DMS114 treated with DMSO at 0.1 percent for 48 hours (cell line): ENCODE measurements at regions not wholly inside any gene's neighbourhood (a gene's known extent, or its start where the extent isn't known, plus 50 kb on each side); places are given as distances from the start of the nearest gene placed in this dataset.
"Not testable (repeated sequence)": the region's sequence is repeated elsewhere in the genome, so short reads cannot be mapped to it uniquely, and the experiment has no call there.

ENCODE experiments used
- DNase-seq: peaks from one replicate; lab custom pipeline; 2025; ENCODE audit not compliant: unreplicated experiment; lab: John Stamatoyannopoulos, UW

DNA sequence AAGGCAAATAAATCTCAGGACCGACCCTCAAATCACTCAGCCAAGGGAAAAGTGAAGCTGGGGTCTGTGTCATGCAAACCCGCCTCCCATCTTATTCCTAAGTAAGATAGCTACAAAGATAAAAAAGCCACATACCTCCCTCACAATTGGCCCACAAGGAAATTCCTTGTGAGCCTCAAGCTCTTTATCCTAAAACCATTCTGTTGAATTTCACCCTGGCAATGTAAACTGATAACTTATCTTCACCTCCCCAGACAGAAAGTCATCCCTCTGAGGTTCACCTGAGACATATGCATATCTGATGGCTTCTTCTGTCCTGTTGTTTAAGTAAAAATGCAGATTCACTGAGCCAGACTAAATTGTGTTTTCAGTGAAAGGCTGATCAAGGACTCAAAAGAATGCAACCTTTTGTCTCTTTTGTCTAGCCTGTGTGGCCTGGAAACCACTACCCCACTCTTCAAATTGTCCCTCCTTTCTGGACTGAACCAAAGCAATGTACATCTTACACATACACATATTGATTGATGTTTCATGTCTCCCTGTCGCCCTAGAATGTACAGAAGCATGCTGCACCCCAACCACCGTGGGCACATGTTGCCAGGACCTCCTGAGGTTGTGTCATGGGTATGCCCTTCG lies 91.3 kb downstream of the MFAP3L start:
- DNase-seq: no peak

DNA sequence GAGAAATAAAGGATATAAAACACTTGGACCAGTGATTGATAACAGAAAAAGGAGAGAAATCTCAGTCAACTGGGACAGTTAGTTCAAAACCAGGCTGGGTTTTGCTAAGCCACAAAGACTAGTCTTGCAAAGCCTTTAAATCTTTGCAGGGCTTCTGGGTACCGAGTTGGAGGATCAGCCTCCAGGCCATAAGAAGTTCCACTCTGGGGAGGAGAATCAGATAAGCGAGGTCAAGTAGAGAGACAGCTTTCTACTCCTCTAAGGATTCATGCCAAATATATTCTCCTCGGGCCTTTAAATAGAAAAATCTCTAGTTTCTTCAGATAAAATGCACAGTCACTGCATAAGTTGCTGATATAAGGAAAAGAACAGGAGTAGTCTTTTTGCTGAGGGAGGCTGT lies 92.7 kb downstream of the MFAP3L start:
- DNase-seq: no peak

DNA sequence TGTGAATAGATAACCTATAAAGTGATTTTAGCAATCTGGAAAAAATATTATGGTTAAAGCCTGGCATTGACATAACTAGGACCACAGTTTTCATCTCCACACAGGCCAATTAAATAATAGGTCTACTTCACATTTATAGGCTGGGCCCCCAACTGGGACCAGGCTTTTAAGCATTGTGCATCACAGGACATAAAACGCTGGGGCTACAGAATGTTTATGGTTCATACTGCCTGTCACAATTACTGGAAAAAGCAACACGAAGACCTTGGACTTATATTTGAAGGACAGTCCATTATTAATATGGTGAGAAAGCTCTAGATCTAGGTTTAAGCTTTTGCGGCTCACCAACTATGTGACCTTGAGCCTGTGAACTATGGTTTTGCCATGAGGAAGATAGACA lies 94.2 kb downstream of the MFAP3L start:
- no peak for DNase-seq

DNA sequence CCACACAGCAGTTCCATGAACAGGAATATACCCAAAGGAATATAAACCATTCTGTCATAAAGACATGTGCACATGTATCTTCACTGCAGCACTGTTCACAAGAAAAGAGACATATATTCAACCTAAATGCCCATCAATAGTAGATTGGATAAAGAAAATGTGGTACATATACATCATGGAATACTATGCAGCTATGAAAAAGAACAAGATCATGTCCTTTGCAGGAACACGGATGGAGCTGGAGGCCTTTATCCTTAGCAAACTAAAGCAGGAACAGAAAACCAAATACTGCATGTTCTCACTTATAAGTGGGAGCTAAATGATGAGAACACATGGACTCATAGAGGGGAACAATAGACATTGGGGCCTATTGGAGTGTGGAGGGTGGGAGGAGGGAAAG lies 95.4 kb downstream of the MFAP3L start:
- DNase-seq: not testable (repeated sequence)

DNA sequence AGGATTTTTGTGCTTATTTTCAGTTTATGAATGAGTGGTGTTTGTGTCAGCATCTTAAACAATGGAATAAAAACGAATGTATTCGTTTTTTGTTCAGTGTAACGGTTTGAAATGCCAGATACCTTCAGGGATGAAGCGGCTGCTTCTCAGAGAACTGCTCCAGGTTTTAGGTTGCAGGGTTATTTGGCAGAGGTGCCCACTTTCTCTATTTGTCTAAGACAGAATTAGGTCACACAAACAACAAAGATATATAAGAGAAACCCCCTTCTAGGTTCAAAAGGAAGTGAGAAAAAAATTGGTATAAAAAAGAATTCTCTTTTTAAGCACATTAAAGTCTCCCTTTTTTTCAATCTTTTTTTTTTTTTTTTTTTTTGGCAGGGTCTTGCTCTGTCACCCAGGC lies 98.9 kb downstream of the MFAP3L start:
- no peak for DNase-seq

DNA sequence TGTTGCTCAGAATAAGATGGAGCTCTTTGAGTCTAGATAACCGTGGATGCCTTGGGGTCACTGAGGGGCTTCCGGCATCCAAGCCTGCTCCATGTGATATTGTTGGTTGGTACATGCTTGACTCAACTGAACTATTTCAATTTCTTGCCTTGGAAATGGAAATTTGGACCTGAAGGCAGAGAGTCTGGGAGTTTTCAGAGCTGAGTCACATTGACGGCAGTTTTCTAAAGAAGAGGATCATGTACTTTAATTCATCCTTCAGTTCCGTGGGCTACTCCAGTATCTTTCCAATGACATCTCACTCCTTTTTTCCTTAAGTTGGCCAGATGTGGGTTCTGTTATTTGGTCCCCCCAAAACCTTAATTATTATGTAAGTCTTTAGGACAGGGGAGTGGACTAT lies 100.5 kb downstream of the MFAP3L start:
- DNase-seq: no peak

DNA sequence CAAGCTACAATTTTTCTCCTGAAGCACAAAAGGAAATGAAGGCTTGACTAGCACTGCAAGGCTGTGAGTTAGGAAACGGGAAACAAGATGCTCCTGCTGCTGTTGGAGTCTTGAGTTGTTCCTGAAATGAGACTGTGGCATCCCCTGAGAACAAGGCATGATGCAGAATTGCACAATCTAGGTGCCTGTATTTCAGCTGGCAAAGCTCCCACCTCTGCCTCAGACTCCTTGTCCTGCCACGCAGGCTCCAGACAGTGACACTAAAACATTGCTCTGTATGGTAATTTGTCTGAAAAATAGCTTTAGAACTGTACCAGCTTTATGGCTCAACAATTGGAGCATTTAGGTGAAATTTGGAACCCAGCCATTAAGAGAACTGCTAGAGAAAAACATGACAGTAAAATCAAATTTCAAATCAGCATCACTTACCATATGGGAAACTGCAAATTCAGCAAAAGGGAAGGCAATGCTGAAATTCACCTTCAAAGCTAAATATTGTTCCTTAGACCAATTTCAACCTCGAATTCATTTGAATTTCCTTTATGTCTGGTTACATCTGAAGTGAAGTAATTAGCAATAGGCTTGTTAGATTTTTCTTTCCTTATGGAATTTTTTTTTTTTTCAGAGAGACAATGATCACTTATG lies 103.4 kb downstream of the MFAP3L start:
- DNase-seq: no peak

DNA sequence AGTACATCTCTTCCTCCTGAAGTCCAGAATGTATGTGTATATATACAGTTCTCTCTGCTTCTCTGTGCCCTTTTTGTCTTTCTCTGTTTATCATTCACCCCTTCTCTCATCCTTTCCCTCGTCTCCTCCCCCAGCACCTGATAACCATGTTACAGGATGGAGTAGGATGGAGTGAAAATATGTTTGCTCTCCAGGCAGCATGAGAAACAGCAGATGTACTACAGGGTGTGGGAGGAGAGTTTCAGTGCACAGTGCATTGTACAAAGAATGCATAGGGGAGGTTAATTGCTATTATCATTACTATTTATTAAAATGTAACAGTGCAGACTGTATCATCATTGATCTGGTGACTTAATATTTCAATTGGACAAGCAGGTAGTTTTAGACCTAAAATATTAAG lies 104.5 kb downstream of the MFAP3L start:
- no peak for DNase-seq

DNA sequence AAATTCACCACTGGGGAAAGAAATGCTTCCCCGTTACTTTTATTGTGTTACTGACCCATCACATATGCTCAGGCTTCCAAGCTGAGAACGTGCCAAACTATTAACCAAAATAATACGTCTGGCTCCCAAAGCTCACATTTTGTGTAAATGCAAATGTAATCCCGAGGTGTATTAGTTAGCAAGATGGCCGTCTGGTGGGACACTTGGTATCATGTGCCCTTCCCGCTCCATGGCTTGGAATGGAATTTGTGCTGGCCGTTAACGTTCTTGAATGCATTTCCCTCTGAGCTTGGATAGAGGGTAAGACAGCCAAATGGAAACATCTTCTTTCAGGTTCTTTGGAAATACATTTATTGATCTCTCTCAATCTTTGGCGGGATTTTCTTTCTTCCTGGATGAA lies 105.0 kb downstream of the MFAP3L start:
- DNase-seq: no peak

DNA sequence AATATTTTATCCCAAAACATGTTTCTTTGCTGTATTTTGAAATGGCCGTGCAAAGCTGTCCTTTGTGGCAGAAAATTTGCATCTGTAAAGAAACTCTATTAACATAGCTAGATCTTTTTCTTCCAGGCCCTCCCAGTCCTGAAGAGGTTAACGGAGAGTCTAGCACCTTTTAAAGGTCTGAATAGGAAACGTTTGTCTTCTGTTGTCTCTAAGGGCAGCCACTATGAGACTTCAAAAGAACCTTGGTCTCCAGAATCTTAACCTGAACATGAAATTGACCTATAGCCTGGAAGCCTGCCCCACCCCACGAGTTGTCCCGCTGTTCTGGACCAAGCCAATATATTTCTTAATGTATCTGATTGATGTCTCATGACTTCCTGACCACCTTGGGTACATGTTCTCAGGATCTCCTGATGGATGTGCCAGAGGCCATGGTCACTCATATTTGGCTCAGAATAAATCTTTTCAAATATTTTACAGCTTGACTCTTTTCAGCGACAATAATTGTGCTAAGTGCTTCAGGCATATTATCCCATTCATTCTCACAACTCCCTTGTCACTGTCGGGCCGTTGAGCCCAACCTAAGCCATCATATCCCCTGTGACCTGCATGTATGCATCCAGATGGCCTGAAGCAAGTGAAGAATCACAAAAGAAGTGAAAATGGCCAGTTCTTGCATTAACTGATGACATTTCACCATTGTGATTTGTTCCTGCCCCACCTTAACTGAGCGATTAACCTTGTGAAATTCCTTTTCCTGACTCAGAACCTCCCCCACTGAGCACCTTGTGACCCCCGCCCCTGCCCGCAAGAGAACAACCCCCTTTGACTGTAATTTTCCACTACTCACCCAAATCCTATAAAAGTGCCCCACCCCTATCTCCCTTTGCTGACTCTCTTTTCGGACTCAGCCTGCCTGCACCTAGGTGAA lies 106.7 kb downstream of the MFAP3L start:
- not testable (repeated sequence) for DNase-seq

DNA sequence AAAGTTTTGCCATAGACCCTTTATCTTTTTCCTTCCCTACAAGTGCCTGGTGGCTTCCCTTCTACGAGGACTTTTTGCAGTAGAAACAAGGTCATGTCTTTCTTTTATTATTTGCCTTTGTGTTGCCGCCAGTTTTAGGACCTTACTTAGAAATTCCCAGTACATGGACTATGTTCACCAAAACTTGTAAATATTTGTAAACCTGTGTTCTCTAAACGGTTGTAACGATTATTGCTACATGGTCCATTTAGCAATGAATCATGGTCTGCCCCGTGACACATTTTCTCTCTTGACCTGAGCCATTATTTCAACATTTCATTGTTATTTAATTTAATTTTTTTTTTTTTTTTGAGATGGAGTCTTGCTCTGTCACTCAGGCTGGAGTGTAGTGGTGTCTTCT lies 110.7 kb downstream of the MFAP3L start:
- DNase-seq: no peak

DNA sequence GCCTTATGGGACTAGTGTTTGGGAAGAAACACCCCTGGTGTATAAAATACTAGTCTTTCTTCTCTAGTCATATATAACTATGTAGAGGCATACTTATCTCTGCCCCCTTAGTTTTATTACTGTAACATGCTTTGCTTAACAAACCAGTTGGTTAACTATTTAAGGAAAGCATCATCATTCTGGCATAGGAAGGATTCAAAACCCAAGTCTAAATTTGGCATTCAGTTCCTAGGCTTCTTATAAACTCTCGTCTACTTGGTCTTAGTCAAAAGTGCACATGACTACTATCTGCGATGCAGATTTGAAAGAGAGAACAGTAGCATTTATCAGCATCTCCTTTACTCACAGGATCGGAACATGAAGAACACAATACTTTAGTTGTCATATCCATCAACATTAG lies 111.3 kb downstream of the MFAP3L start:
- no peak for DNase-seq

DNA sequence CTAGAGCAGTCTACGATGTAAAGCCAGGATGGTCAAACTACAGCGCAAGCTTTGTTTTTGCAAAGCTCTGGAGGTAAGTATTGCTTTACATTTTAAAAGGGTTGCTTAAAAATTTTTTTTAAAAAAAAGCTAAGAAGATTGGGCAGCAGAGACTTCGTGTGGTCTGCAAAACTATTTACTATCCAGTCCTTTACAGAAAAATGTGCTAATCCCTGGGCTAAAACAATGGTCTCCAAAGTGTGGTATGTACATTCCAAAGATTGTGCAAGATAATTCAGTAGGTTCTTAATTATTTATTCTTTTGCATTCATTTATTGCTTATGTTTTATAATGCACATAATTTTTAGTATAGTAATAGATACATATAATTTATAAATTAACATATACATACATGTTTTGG lies 113.2 kb downstream of the MFAP3L start:
- no peak for DNase-seq

DNA sequence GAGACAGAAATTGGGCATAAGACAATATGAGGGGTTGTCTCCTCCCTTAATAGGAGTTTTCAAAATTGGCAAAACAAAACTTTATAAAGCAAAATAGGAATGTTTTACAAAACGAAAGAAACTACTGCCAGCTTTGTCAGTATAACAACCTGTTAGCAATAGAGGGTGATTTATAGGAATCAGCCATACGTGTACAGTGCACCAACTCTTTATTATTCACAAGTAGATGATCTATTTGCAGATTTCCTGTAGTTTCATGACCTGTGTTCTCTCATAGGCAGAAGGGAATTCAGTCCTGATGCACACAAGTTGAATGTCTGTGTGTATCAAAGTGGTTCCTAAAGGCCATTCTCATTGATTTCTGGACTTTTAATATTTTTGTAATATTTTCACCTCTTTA lies 116.3 kb downstream of the MFAP3L start:
- DNase-seq: no peak

DNA sequence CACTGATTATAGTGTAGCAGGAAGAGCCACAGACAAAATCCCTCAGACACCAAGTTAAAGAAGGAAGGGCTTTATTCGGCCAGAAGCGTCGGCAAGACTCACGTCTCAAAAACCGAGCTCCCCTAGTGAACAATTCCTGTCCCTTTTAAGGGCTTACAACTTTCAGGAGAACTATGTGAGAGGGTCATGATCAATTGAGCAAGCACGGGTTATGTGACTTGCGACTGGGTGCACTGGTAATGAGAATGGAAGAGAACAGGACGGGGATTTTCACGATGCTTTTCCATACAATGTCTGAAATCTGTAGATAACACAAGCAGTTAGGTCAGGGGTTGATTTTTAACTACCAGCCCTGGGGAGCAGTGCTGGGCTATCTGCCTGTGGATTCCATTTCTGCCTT lies 116.7 kb downstream of the MFAP3L start:
- DNase-seq: no peak

DNA sequence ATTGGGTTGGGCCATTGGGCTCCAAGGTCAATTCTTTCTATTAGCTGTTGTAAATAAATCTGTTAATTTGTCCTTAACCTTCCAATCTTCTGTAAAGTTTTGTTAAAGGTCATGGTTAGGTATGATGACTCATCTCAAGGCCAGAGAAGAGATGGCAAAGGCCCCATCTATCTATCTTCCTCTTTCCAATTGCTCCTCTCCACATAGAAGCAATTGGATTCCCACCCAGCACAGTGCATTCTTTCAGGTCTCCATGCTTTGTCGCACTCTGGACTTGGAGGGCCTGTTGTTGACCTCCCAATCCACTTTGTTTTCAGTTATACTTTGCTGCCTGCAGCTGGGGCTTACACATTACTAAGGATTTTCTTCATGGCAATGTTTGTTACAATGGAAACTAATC lies 118.5 kb downstream of the MFAP3L start:
- no peak for DNase-seq

DNA sequence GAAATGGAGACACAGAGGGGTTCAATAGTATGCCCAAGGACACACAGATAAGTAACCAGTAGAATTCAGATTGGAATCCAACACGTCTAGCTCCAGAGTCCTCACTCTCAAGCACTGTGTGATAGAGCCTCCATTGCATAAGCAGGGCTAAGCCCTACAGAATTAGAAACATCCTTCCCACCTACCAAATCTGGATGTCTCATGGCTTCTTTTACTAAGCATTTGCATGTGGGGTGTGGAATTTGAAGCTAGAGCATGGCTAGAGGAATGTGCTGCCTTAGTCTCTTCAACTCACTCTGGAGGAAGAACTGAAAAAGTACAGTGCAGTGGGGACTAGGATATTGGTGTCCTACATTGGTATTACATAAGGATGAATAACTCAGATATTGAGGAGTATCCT lies 119.4 kb downstream of the MFAP3L start:
- DNase-seq: no peak

DNA sequence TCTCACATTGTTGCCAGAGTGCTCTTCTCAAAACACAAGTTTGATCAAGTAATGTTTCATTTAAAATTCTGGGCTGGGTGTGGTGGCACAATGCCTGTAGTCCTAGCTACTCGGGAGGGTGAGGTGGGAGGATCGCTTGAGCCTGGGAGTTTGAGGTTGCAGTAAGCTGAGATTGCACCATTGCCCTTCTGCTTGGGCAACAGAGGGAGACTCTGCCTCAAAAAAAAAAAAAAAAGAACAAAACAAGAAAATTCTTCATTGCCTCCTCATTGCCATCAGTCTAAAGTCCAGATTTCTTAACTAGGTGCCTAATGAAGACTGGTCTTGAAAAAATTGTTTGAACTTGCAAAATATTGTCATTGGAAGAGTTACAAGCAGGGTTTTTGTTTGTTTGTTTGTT lies 120.1 kb downstream of the MFAP3L start:
- no peak for DNase-seq

DNA sequence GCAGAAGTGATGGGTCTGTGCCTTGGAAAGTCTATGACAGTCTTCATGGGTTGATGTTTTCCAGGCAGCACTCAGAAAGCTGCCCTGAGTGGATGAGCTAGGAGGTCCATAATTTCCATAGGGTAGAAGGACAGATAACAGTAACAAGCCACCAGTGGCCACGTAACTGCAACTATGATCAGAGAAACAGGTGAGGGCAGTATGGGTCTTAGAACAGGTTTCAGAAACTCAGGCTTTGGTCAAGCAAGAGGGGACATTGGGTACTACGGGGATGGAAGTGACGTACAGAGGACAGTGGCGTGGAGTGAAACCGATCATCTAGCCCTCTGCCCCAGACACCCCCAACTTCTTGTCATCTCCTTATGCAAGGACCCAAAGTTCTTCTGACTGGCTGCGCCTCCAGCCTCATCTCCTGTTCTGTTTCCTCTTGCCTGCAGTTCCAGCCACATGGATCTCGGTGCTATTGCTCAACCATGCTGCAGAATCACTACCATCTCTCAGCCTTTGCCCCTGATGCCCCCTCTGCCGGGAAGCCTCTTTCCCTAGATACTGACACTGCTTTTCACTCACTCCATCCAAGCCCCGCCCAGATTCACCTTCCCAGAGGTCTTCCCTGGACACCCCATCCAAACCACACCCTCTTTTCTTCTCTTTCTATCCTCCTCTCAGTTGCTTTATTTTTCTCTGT lies 123.4 kb downstream of the MFAP3L start:
- DNase-seq: no peak

DNA sequence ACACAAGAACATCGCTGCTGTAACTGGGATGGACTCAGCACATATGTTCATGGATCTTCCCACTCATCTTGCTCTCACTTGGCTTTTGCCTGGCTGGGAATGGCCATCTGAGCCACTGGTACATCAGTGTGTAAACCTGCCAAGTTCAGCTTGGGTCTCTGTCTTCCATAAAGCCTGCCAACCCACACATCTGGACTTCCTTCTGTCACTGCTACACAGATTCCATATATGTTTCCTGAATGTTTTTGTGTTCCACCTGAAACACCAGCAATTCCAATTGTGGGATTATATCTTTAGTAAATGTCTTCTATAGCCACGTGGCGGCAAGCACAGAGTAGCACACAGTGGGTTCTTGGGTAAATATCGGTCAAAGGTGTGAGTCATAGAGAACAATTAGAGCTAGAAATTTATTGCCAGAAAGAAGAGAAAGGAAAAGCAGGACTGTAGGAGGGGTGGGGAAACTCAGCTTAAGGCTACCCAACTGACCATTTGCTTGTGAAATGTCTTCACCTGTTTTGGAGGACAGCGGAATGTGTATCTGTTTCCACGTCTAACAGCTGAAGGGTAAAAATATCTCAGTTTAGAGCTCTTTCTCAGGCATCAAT lies 125.9 kb downstream of the MFAP3L start:
- DNase-seq: no peak

DNA sequence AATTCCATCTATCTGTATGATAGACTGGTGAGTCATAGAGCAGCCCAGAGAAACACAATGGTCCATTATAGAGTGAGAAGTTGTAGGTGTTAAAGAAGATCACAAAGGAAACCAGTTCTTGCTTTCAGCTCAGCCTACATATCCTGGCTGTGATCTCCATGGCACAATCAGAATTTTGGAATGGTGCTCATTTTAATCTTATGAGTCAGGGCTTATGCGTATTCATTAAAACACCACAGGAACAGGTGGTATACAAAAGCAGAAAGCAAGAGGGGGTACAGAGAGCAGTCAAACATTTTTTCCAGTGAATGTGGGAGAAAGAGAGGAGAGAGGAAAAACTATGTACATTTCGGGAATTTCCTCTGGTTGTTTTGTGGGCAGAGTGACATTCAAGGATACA lies 126.9 kb downstream of the MFAP3L start:
- DNase-seq: no peak
